Hepatocyte (in vitro differentiated cells): ENCODE measurements at regions not wholly inside any gene's neighbourhood (a gene's known extent, or its start where the extent isn't known, plus 50 kb on each side); places are given as distances from the start of the nearest gene placed in this dataset.

Experiments
- DNase-seq: peaks from one replicate; pipeline ENCODE4 v3.0.0-alpha.2; 2016; ENCODE audit warnings: low spot score
- H2AFZ ChIP-seq: fragments of 200-600 bp; sonication (generic); 2 replicates; pipeline ENCODE4 v1.6.0; 2016; ENCODE audit warnings: antibody characterized with exemption, mild to moderate bottlenecking
- H3K27ac ChIP-seq: fragments of 200-600 bp; sonication (generic); 2 replicates; pipeline ENCODE4 v1.5.1; 2016; ENCODE audit warnings: mild to moderate bottlenecking
- H3K27me3 ChIP-seq: fragments of 200-600 bp; sonication (generic); 2 replicates; pipeline ENCODE4 v1.6.1; 2016
- H3K36me3 ChIP-seq: fragments of 200-600 bp; sonication (generic); replicated peaks from 2 replicates; pipeline ENCODE4 v1.5.1; 2016; ENCODE audit warnings: low read depth; ENCODE audit not compliant: insufficient read depth
- H3K4me1 ChIP-seq: fragments of 200-600 bp; sonication (generic); 2 replicates; pipeline ENCODE4 v1.5.1; 2016; ENCODE audit warnings: mild to moderate bottlenecking, moderate library complexity; ENCODE audit not compliant: insufficient read depth
- H3K4me2 ChIP-seq: fragments of 200-600 bp; sonication (generic); 2 replicates; pipeline ENCODE4 v1.6.0; 2016
- H3K4me3 ChIP-seq: fragments of 200-600 bp; sonication (generic); 2 replicates; pipeline ENCODE4 v1.5.1; 2016; ENCODE audit warnings: mild to moderate bottlenecking
- H3K79me2 ChIP-seq: fragments of 200-600 bp; sonication (generic); 2 replicates; pipeline ENCODE4 v1.6.0; 2017; ENCODE audit warnings: mild to moderate bottlenecking
- H3K9me2 ChIP-seq: fragments of 200-600 bp; sonication (generic); replicated peaks from 2 replicates; pipeline ENCODE4 v1.6.0; 2017; ENCODE audit warnings: mild to moderate bottlenecking; ENCODE audit not compliant: insufficient read depth
- H3K9me3 ChIP-seq: fragments of 200-600 bp; sonication (generic); 2 replicates; pipeline ENCODE4 v1.5.1; 2016; ENCODE audit warnings: low read depth, mild to moderate bottlenecking
- H4K20me1 ChIP-seq: fragments of 200-600 bp; sonication (generic); 2 replicates; pipeline ENCODE4 v1.6.0; 2016; ENCODE audit warnings: mild to moderate bottlenecking; ENCODE audit not compliant: insufficient read depth, poor library complexity, severe bottlenecking
- CTCF ChIP-seq: fragments of 200-600 bp; sonication (generic); IDR thresholded peaks from 2 replicates; pipeline ENCODE4 v1.5.1; 2016; ENCODE audit warnings: antibody characterized with exemption, mild to moderate bottlenecking; ENCODE audit not compliant: poor library complexity
- EZH2 ChIP-seq: fragments of 200-600 bp; sonication (generic); IDR thresholded peaks from 2 replicates; pipeline ENCODE4 v1.6.1; 2016; ENCODE audit warnings: antibody characterized with exemption, mild to moderate bottlenecking, borderline replicate concordance
- EZH2phosphoT487 ChIP-seq: fragments of 200-600 bp; sonication (generic); IDR thresholded peaks from one replicate; pipeline ENCODE4 v1.6.1; 2018; ENCODE audit warnings: antibody characterized with exemption, mild to moderate bottlenecking, low read depth, moderate library complexity; ENCODE audit not compliant: unreplicated experiment, severe bottlenecking
- WGBS: methylation state at CpG from one replicate; pipeline ENCODE4 v1.1.6; 2016; ENCODE audit warnings: low lambda C conversion rate; ENCODE audit errors: missing lambda C conversion rate; 5-methylcytosine and 5-hydroxymethylcytosine counted together

- Histone ChIP-seq H3K79me2 (no peaks in the 10 kb centered on the region), H3K4me1 (no peaks in the 10 kb centered on the region), H2AFZ (no peak overlapping the region), H3K4me2 (no peak overlapping the region), H3K36me3 (no peaks in the 10 kb centered on the region), H3K27ac (no peak overlapping the region), H3K9me3 (no peaks in the 10 kb centered on the region), H3K27me3 (no peaks in the 10 kb centered on the region), H3K4me3 (no peak overlapping the region), H3K9me2 (no peaks in the 10 kb centered on the region), H4K20me1 (no peaks in the 10 kb centered on the region)
- DNase-seq = no peak
- TF ChIP-seq EZH2phosphoT487 (no peak), CTCF (no peak), EZH2 (no peak)
- 86% methylated on average over 16 of the region's 16 CpGs for WGBS
Observed at GRCh38 chr22:49400941-49401598, 426.6 kb downstream of the BRD1 start.

GRCh38 chr22:49400136-49400940 lies 427.3 kb downstream of the BRD1 start:
- H3K9me3 ChIP-seq = no peaks in the 10 kb centered on the region
- no peak for TF ChIP-seq EZH2phosphoT487
- TF ChIP-seq CTCF = no peak
- no peak for TF ChIP-seq EZH2
- no peak overlapping the region for H3K4me2 ChIP-seq
- H3K79me2 ChIP-seq = no peaks in the 10 kb centered on the region
- H3K27me3 ChIP-seq = no peaks in the 10 kb centered on the region
- H3K4me1 ChIP-seq = no peaks in the 10 kb centered on the region
- H3K27ac ChIP-seq = no peak overlapping the region
- H4K20me1 ChIP-seq = no peaks in the 10 kb centered on the region
- no peak overlapping the region for H3K4me3 ChIP-seq
- H3K36me3 ChIP-seq = no peaks in the 10 kb centered on the region
- WGBS = 92% methylated on average over 24 of the region's 24 CpGs
- H3K9me2 ChIP-seq = no peaks in the 10 kb centered on the region
- no peak for DNase-seq
- H2AFZ ChIP-seq = no peak overlapping the region

- no peaks in the 10 kb centered on the region for H4K20me1 ChIP-seq
- WGBS = 87% methylated on average over 15 of the region's 15 CpGs
- H3K9me2 ChIP-seq = no peaks in the 10 kb centered on the region
- H3K9me3 ChIP-seq = no peaks in the 10 kb centered on the region
- no peak for DNase-seq
- no peaks in the 10 kb centered on the region for H3K79me2 ChIP-seq
- H3K27ac ChIP-seq = no peak overlapping the region
- H3K27me3 ChIP-seq = no peaks in the 10 kb centered on the region
- H3K4me1 ChIP-seq = no peaks in the 10 kb centered on the region
- no peak overlapping the region for H2AFZ ChIP-seq
- no peak overlapping the region for H3K4me3 ChIP-seq
- no peak overlapping the region for H3K4me2 ChIP-seq
- no peak for TF ChIP-seq CTCF
- TF ChIP-seq EZH2phosphoT487 = no peak
- TF ChIP-seq EZH2 = no peak
- no peaks in the 10 kb centered on the region for H3K36me3 ChIP-seq
Observed at GRCh38 chr22:49398646-49399045, 429.0 kb downstream of the BRD1 start.
